ENCODE measurements at regions not wholly inside any gene's neighbourhood (a gene's known extent, or its start where the extent isn't known, plus 50 kb on each side); places are given as distances from the start of the nearest gene placed in this dataset.

- TF ChIP-seq EZH2 (IDR thresholded peaks at IDR 0.05; ENCODE audit: borderline replicate concordance, insufficient read depth, low read length, poor library complexity, severe bottlenecking) (no peak), CTCF (IDR thresholded peaks at IDR 0.05; ENCODE audit: poor library complexity, severe bottlenecking) (no peak), EP300 (conservative IDR thresholded peaks at IDR 0.05; ENCODE audit: poor library complexity, severe bottlenecking) (no peak), POLR2AphosphoS5 (IDR thresholded peaks at IDR 0.05) (no peak), TAF1 (IDR thresholded peaks at IDR 0.05; ENCODE audit: low read depth) (no peak), MXI1 (conservative IDR thresholded peaks at IDR 0.05; ENCODE audit: poor library complexity, severe bottlenecking) (no peak), SMC3 (conservative IDR thresholded peaks at IDR 0.05; ENCODE audit: poor library complexity) (no peak), RAD21 (conservative IDR thresholded peaks at IDR 0.05) (no peak)
- TF ChIP-seq, protein P1, sequence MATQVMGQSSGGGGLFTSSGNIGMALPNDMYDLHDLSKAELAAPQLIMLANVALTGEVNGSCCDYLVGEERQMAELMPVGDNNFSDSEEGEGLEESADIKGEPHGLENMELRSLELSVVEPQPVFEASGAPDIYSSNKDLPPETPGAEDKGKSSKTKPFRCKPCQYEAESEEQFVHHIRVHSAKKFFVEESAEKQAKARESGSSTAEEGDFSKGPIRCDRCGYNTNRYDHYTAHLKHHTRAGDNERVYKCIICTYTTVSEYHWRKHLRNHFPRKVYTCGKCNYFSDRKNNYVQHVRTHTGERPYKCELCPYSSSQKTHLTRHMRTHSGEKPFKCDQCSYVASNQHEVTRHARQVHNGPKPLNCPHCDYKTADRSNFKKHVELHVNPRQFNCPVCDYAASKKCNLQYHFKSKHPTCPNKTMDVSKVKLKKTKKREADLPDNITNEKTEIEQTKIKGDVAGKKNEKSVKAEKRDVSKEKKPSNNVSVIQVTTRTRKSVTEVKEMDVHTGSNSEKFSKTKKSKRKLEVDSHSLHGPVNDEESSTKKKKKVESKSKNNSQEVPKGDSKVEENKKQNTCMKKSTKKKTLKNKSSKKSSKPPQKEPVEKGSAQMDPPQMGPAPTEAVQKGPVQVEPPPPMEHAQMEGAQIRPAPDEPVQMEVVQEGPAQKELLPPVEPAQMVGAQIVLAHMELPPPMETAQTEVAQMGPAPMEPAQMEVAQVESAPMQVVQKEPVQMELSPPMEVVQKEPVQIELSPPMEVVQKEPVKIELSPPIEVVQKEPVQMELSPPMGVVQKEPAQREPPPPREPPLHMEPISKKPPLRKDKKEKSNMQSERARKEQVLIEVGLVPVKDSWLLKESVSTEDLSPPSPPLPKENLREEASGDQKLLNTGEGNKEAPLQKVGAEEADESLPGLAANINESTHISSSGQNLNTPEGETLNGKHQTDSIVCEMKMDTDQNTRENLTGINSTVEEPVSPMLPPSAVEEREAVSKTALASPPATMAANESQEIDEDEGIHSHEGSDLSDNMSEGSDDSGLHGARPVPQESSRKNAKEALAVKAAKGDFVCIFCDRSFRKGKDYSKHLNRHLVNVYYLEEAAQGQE (IDR thresholded peaks at IDR 0.05; ENCODE audit: borderline replicate concordance) = no peak
Measured at GRCh38 chr4:45345558-45345957, 619.2 kb upstream of the GNPDA2 start.
